ENCODE measurements at regions not wholly inside any gene's neighbourhood (a gene's known extent, or its start where the extent isn't known, plus 50 kb on each side); places are given as distances from the start of the nearest gene placed in this dataset.
A peak's percentile ranks its signal among the peaks of the same experiment; 100 is the strongest.

GRCh38 chr6:156174031-156174890, 602.9 kb upstream of the ARID1B start:
- peak; percentile 52 to 62 for DNase-seq

GRCh38 chr6:156169371-156169770, 607.8 kb upstream of the ARID1B start:
- no peak for DNase-seq

- no peak for DNase-seq
These were observed 609.5 kb upstream of the ARID1B start for GRCh38 chr6:156167625-156168071.

GRCh38 chr6:156167016-156167624, 610.1 kb upstream of the ARID1B start:
- DNase-seq = no peak

- DNase-seq = no peak
These were observed 611.1 kb upstream of the ARID1B start for GRCh38 chr6:156166093-156166492.

GRCh38 chr6:156164701-156165452, 612.3 kb upstream of the ARID1B start:
- no peak for DNase-seq

- DNase-seq = no peak
These were observed 613.9 kb upstream of the ARID1B start for GRCh38 chr6:156163311-156163710.

GRCh38 chr6:156161471-156161870, 615.7 kb upstream of the ARID1B start:
- no peak for DNase-seq

- no peak for DNase-seq
These were observed 616.4 kb upstream of the ARID1B start for GRCh38 chr6:156160795-156161165.

GRCh38 chr6:156160007-156160794, 617.0 kb upstream of the ARID1B start:
- DNase-seq = no peak

GRCh38 chr6:156154896-156155295, 622.3 kb upstream of the ARID1B start:
- DNase-seq = no peak

GRCh38 chr6:156150391-156150790, 626.8 kb upstream of the ARID1B start:
- no peak for DNase-seq

- no peak for DNase-seq
These were observed 630.3 kb upstream of the ARID1B start for GRCh38 chr6:156146891-156147290.

GRCh38 chr6:156131221-156131903, 645.8 kb upstream of the ARID1B start:
- DNase-seq = no peak

- no peak for DNase-seq
These were observed 650.6 kb upstream of the ARID1B start for GRCh38 chr6:156126535-156126934.

- no peak for DNase-seq
These were observed 651.3 kb upstream of the ARID1B start for GRCh38 chr6:156125844-156126243.

GRCh38 chr6:156123731-156124130, 653.4 kb upstream of the ARID1B start:
- no peak for DNase-seq

GRCh38 chr6:156121973-156122372, 655.2 kb upstream of the ARID1B start:
- no peak for DNase-seq

GRCh38 chr6:156114541-156114940, 658.9 kb upstream of the NOX3 start:
- DNase-seq = no peak

- no peak for DNase-seq
These were observed 658.0 kb upstream of the NOX3 start for GRCh38 chr6:156113631-156114030.

GRCh38 chr6:156111913-156112312, 656.3 kb upstream of the NOX3 start:
- no peak for DNase-seq

GRCh38 chr6:156110249-156110648, 654.6 kb upstream of the NOX3 start:
- DNase-seq = no peak

Measured in activated T-cell treated with anti-CD3 and anti-CD28 coated beads, Interleukin-2, amount 50 U/mL, for 48 hours (primary cell).